Panc1 (cell line): ENCODE measurements at regions not wholly inside any gene's neighbourhood (a gene's known extent, or its start where the extent isn't known, plus 50 kb on each side); places are given as distances from the start of the nearest gene placed in this dataset.
"Not testable (repeated sequence)": the region's sequence is repeated elsewhere in the genome, so short reads cannot be mapped to it uniquely, and the experiment has no call there.

Source experiments
- CTCF ChIP-seq: fragments of 450-650 bp; IDR thresholded peaks from 2 replicates; pipeline ENCODE4 v1.5.1; 2017; ENCODE audit warnings: mild to moderate bottlenecking
- POLR2AphosphoS5 ChIP-seq: IDR thresholded peaks from 2 replicates; pipeline ENCODE4 v1.6.1; 2012; ENCODE audit warnings: mild to moderate bottlenecking, low read depth, low read length, moderate library complexity
- REST ChIP-seq, 2 experiments: IDR thresholded peaks; 2 replicates each; pipeline ENCODE4 v1.6.1; 2011 to 2012; ENCODE audit warnings: low read depth in 2 of 2, control low read depth in 1 of 2, low read length in 1 of 2, mild to moderate bottlenecking in 1 of 2, moderate library complexity in 1 of 2; ENCODE audit not compliant: insufficient read depth in 1 of 2
- SIN3A ChIP-seq: IDR thresholded peaks from 2 replicates; pipeline ENCODE4 v1.6.1; 2012; ENCODE audit warnings: low read depth, mild to moderate bottlenecking, low read length, moderate library complexity, borderline replicate concordance; ENCODE audit not compliant: insufficient read depth

GRCh38 chr4:118432359-118432758 is 79.6 kb upstream of the PRSS12 start:
- TF ChIP-seq CTCF; POLR2AphosphoS5; SIN3A; REST (IDR thresholded peaks at IDR 0.05; ENCODE audit: insufficient read depth in 1 of 2, low read depth in 2 of 2, low read length in 1 of 2): not testable (repeated sequence)
